NCI-H774 (cell line): ENCODE measurements at regions not wholly inside any gene's neighbourhood (a gene's known extent, or its start where the extent isn't known, plus 50 kb on each side); places are given as distances from the start of the nearest gene placed in this dataset.
"Not testable (repeated sequence)": the region's sequence is repeated elsewhere in the genome, so short reads cannot be mapped to it uniquely, and the experiment has no call there.

Experiments used
- DNase-seq: peaks from one replicate; lab custom pipeline; 2025; lab: John Stamatoyannopoulos, UW

GRCh38 chr1:163472651-163473248, 151.0 kb downstream of the NUF2 start:
- peak; percentile 30 for DNase-seq

- DNase-seq, result no peak
Measured at GRCh38 chr1:163477276-163477830, 155.6 kb downstream of the NUF2 start.

GRCh38 chr1:163498391-163499330, 176.9 kb downstream of the NUF2 start:
- DNase-seq, result not testable (repeated sequence)

GRCh38 chr1:163504331-163504978, 182.7 kb downstream of the NUF2 start:
- DNase-seq, result no peak

GRCh38 chr1:163509114-163509513, 187.4 kb downstream of the NUF2 start:
- no peak for DNase-seq

- no peak for DNase-seq
Measured at GRCh38 chr1:163512349-163512989, 190.7 kb downstream of the NUF2 start.

GRCh38 chr1:163523375-163524029, 201.7 kb downstream of the NUF2 start:
- DNase-seq, result no peak

- no peak for DNase-seq
Measured at GRCh38 chr1:163528710-163529348, 207.1 kb downstream of the NUF2 start.

GRCh38 chr1:163531345-163531744, 209.6 kb downstream of the NUF2 start:
- DNase-seq, result no peak

GRCh38 chr1:163535401-163535800, 213.6 kb downstream of the NUF2 start:
- DNase-seq, result no peak

GRCh38 chr1:163535807-163536206, 214.1 kb downstream of the NUF2 start:
- no peak for DNase-seq

- DNase-seq, result no peak
Measured at GRCh38 chr1:163537809-163538208, 216.1 kb downstream of the NUF2 start.

- no peak for DNase-seq
Measured at GRCh38 chr1:163538667-163539066, 216.9 kb downstream of the NUF2 start.

- DNase-seq, result no peak
Measured at GRCh38 chr1:163540727-163541126, 219.0 kb downstream of the NUF2 start.

- no peak for DNase-seq
Measured at GRCh38 chr1:163544441-163544840, 222.7 kb downstream of the NUF2 start.

GRCh38 chr1:163558162-163558561, 236.4 kb downstream of the NUF2 start:
- DNase-seq, result no peak

GRCh38 chr1:163561580-163562295, 240.0 kb downstream of the NUF2 start:
- peak; percentile 24 for DNase-seq

- no peak for DNase-seq
Measured at GRCh38 chr1:163562355-163562754, 240.6 kb downstream of the NUF2 start.

- no peak for DNase-seq
Measured at GRCh38 chr1:163565166-163565565, 243.4 kb downstream of the NUF2 start.

GRCh38 chr1:163570071-163570470, 248.3 kb downstream of the NUF2 start:
- no peak for DNase-seq
